ENCODE measurements at regions not wholly inside any gene's neighbourhood (a gene's known extent, or its start where the extent isn't known, plus 50 kb on each side); places are given as distances from the start of the nearest gene placed in this dataset.

GRCh38 chr10:29925771-29926692 lies 133.4 kb downstream of the JCAD start:
- no peak for ATAC-seq (ENCODE audit: low FRiP score)

GRCh38 chr10:29924436-29924835 lies 134.9 kb downstream of the JCAD start:
- no peak for TF ChIP-seq CTCF (IDR thresholded peaks at IDR 0.05)
- DNase-seq (ENCODE audit: low spot score) (no peak), ATAC-seq (ENCODE audit: low FRiP score) (no peak)

More at GRCh38 chr10:29925771-29926692, 133.4 kb downstream of the JCAD start:
- no peak for TF ChIP-seq CTCF (IDR thresholded peaks at IDR 0.05)
- no peak for DNase-seq (ENCODE audit: low spot score)

GRCh38 chr10:29923416-29923965 lies 135.9 kb downstream of the JCAD start:
- no peak for DNase-seq (ENCODE audit: low spot score)
- TF ChIP-seq CTCF (IDR thresholded peaks at IDR 0.05), result no peak
- ATAC-seq (ENCODE audit: low FRiP score), result no peak

DNA sequence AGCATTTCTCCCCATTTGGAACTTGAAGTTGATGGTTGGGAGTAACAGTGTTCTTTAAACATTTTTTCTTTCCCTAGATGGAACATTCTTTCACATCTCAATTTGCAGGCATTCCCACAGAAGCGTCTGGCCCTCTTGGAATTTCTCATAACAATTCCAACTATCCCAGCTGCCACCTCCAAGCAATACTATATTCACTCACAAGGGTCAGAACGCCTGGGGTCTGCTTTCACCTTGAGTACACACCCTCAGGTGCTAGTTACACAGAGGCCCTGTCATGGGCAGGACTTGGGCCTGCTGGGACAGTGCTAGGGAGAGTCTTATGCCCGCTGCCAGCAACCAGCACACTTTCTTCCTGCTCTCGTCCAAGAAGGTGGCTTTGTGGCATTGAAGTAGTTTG lies 136.5 kb downstream of the JCAD start:
- no peak for DNase-seq (ENCODE audit: low spot score)
- no peak for TF ChIP-seq CTCF (IDR thresholded peaks at IDR 0.05)
- ATAC-seq (ENCODE audit: low FRiP score), result no peak

GRCh38 chr10:29922226-29922625 lies 137.2 kb downstream of the JCAD start:
- no peak for TF ChIP-seq CTCF (IDR thresholded peaks at IDR 0.05)
- ATAC-seq (ENCODE audit: low FRiP score) (no peak), DNase-seq (ENCODE audit: low spot score) (no peak)

DNA sequence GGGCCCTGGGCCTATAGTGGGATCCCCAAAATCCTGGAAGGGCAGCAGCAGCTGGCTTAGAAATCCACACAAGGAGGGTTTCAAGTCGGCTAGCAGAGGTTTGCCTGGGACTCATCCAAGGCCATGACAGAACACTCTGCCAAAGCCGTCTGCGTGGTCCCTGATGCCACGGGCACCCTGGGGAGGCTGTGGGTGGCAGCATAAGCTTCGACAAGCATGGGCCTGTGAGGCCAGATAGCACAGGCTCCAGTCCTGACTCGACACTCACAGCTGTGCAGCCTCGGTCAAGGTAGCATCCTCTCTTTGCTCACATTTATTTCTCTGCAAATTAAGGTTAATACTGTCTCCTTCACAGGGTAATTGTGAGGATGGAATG lies 138.3 kb downstream of the JCAD start:
- no peak for DNase-seq (ENCODE audit: low spot score)
- ATAC-seq (ENCODE audit: low FRiP score), result no peak
- TF ChIP-seq CTCF (IDR thresholded peaks at IDR 0.05), result no peak
